K562 (cell line): ENCODE measurements at regions not wholly inside any gene's neighbourhood (a gene's known extent, or its start where the extent isn't known, plus 50 kb on each side); places are given as distances from the start of the nearest gene placed in this dataset.

ENCODE experiments used
- CHCHD3 ChIP-seq: fragments of 250-450 bp; sonication (Bioruptor Pico); IDR thresholded peaks from 2 replicates; pipeline ENCODE4 v2.1.2; 2022; ENCODE audit warnings: mild to moderate bottlenecking
- CTCF ChIP-seq, 3 experiments: IDR thresholded peaks in 2 of 3; conservative IDR thresholded peaks in 1 of 3; 2 replicates each; pipeline ENCODE4 v1.5.1; 2011 to 2012; ENCODE audit warnings: low read length in 3 of 3, mild to moderate bottlenecking in 3 of 3, control low read depth in 2 of 3, improper control_type of control experiment in 1 of 3, inconsistent platforms in 1 of 3, low read depth in 1 of 3, mixed read lengths in 1 of 3, moderate library complexity in 1 of 3; ENCODE audit not compliant: insufficient read depth in 2 of 3
- EZH2 ChIP-seq: IDR thresholded peaks from 2 replicates; pipeline ENCODE4 v1.6.1; 2012; ENCODE audit warnings: low read depth, mild to moderate bottlenecking, inconsistent platforms, low read length, borderline replicate concordance
- HDAC2 ChIP-seq: fragments of 450-650 bp; IDR thresholded peaks from 2 replicates; pipeline ENCODE4 v1.6.1; 2016; ENCODE audit warnings: mild to moderate bottlenecking
- MAX ChIP-seq: sonication (generic); formaldehyde crosslinking; IDR thresholded peaks from 2 replicates; pipeline ENCODE4 v1.9.0; 2022; ENCODE audit warnings: mild to moderate bottlenecking, missing genetic modification reagents
- NR2F6 ChIP-seq: fragments of 450-650 bp; formaldehyde crosslinking; IDR thresholded peaks from 2 replicates; pipeline ENCODE4 v1.4.0; 2020; ENCODE audit warnings: mild to moderate bottlenecking
- PBX2 ChIP-seq, 2 experiments: IDR thresholded peaks in 1 of 2; conservative IDR thresholded peaks in 1 of 2; 2 replicates each; pipeline ENCODE4 v1.6.1; 2016; ENCODE audit warnings: low read depth in 2 of 2, mild to moderate bottlenecking in 1 of 2, missing compliant biosample characterization in 1 of 2, missing genetic modification characterization in 1 of 2, moderate library complexity in 1 of 2
- POLR2A ChIP-seq: fragments of 450-650 bp; conservative IDR thresholded peaks from 2 replicates; pipeline ENCODE4 v1.6.1; 2016
- SOX6 ChIP-seq: fragments of 450-650 bp; IDR thresholded peaks from 2 replicates; pipeline ENCODE4 v1.6.1; 2014; ENCODE audit warnings: mild to moderate bottlenecking
- TEAD4 ChIP-seq, 2 experiments: sonication (generic) in 1 of 2; formaldehyde crosslinking in 1 of 2; IDR thresholded peaks; 2 replicates each; pipeline versions ENCODE4 v1.6.1 to v1.8.0; 2012 to 2022; ENCODE audit warnings: borderline replicate concordance in 1 of 2, inconsistent platforms in 1 of 2, low read length in 1 of 2, mild to moderate bottlenecking in 1 of 2, missing genetic modification reagents in 1 of 2
- XRCC5 ChIP-seq: fragments of 200-400 bp; formaldehyde crosslinking; IDR thresholded peaks from 2 replicates; pipeline ENCODE4 v1.6.1; 2017; ENCODE audit warnings: low read depth, mild to moderate bottlenecking, low read length
- ZNF165 ChIP-seq: fragments of 250-450 bp; sonication (Bioruptor Pico); IDR thresholded peaks from 2 replicates; pipeline ENCODE4 v1.4.0; 2020; ENCODE audit warnings: borderline replicate concordance
- ZNF384 ChIP-seq: IDR thresholded peaks from 2 replicates; pipeline ENCODE4 v1.6.1; 2012; ENCODE audit warnings: low read depth, low read length, improper control_type of control experiment
- ZNF398 ChIP-seq: fragments of 250-450 bp; sonication (Bioruptor Pico); IDR thresholded peaks from 2 replicates; pipeline ENCODE4 v1.8.0; 2021; ENCODE audit warnings: moderate library complexity, mild to moderate bottlenecking, inconsistent platforms

GRCh38 chr17:71460943-71461342, 659.9 kb upstream of the SOX9 start:
- TF ChIP-seq XRCC5 (no peak), NR2F6 (CRISPR knock-in tag) (no peak), TEAD4 (IDR thresholded peaks at IDR 0.05; ENCODE audit: low read length) (no peak), TEAD4 (CRISPR knock-in tag; IDR thresholded peaks at IDR 0.05; ENCODE audit: borderline replicate concordance) (no peak), SOX6 (no peak), HDAC2 (no peak), EZH2 (no peak), PBX2 (CRISPR knock-in tag; IDR thresholded peaks at IDR 0.05; ENCODE audit: low read depth) (no peak), PBX2 (tag; conservative IDR thresholded peaks at IDR 0.05; ENCODE audit: low read depth) (no peak), CTCF (IDR thresholded peaks at IDR 0.05 in 2 of 3, conservative IDR thresholded peaks at IDR 0.05 in 1 of 3; ENCODE audit: insufficient read depth in 2 of 3, low read depth in 1 of 3, low read length in 3 of 3) (no peak), ZNF384 (no peak), MAX (CRISPR knock-in tag) (no peak), ZNF398 (CRISPR knock-in tag) (no peak), CHCHD3 (no peak), ZNF165 (CRISPR knock-in tag) (no peak), POLR2A (no peak)
